ENCODE measurements at regions not wholly inside any gene's neighbourhood (a gene's known extent, or its start where the extent isn't known, plus 50 kb on each side); places are given as distances from the start of the nearest gene placed in this dataset.

GRCh38 chr14:87049950-87050349 is 943.0 kb downstream of the GALC start:
- peak; percentile 69 for DNase-seq
- peak; percentile 39 for TF ChIP-seq CTCF (IDR thresholded peaks at IDR 0.05; ENCODE audit: unreplicated experiment)
- H3K27me3 Mint-ChIP-seq (ENCODE audit: unreplicated experiment): no peaks in the 10 kb centered on the region
- intact Hi-C loops (cut with micrococcal nuclease; ENCODE audit: unreplicated experiment): no loop called here
- H3K4me3 Mint-ChIP-seq (ENCODE audit: low read depth, unreplicated experiment): no peak overlapping the region
- H3K27ac Mint-ChIP-seq (ENCODE audit: unreplicated experiment): no peak overlapping the region
- no TSS peak for BruUV-seq (replicated peaks)
- no peaks in the 10 kb centered on the region for H3K36me3 Mint-ChIP-seq (ENCODE audit: insufficient read depth, unreplicated experiment)
- peaks cover 3% of the 10 kb centered on the region for H3K4me1 Mint-ChIP-seq (ENCODE audit: low read depth, unreplicated experiment)
- H3K9me3 Mint-ChIP-seq (ENCODE audit: low read depth, unreplicated experiment): no peaks in the 10 kb centered on the region
- CTCF ChIA-PET: interaction anchor here (0.7 kb wide), 1 partner anchor 356 kb away, joined by 5 read pairs; no protein-coding TSS in a partner anchor

- H3K27ac Mint-ChIP-seq (ENCODE audit: unreplicated experiment): no peak overlapping the region
- TF ChIP-seq CTCF (IDR thresholded peaks at IDR 0.05; ENCODE audit: unreplicated experiment): no peak
- CTCF ChIA-PET: no interaction called here
- peaks cover 10% of the 10 kb centered on the region for H3K4me1 Mint-ChIP-seq (ENCODE audit: low read depth, unreplicated experiment)
- intact Hi-C loops (cut with micrococcal nuclease; ENCODE audit: unreplicated experiment): no loop called here
- no peaks in the 10 kb centered on the region for H3K27me3 Mint-ChIP-seq (ENCODE audit: unreplicated experiment)
- H3K9me3 Mint-ChIP-seq (ENCODE audit: low read depth, unreplicated experiment): no peaks in the 10 kb centered on the region
- H3K36me3 Mint-ChIP-seq (ENCODE audit: insufficient read depth, unreplicated experiment): no peaks in the 10 kb centered on the region
- no TSS peak for BruUV-seq (replicated peaks)
- DNase-seq: no peak
- no peak overlapping the region for H3K4me3 Mint-ChIP-seq (ENCODE audit: low read depth, unreplicated experiment)
Measured at GRCh38 chr14:87046960-87047359, 946.0 kb downstream of the GALC start.

- Mint-ChIP-seq H3K27ac (ENCODE audit: unreplicated experiment) (no peak overlapping the region), H3K4me1 (ENCODE audit: low read depth, unreplicated experiment) (peaks cover 10% of the 10 kb centered on the region), H3K4me3 (ENCODE audit: low read depth, unreplicated experiment) (no peak overlapping the region), H3K27me3 (ENCODE audit: unreplicated experiment) (no peaks in the 10 kb centered on the region), H3K36me3 (ENCODE audit: insufficient read depth, unreplicated experiment) (no peaks in the 10 kb centered on the region), H3K9me3 (ENCODE audit: low read depth, unreplicated experiment) (no peaks in the 10 kb centered on the region)
- intact Hi-C loops (cut with micrococcal nuclease; ENCODE audit: unreplicated experiment): no loop called here
- BruUV-seq (replicated peaks): no TSS peak
- no peak for DNase-seq
- CTCF ChIA-PET: no interaction called here
- TF ChIP-seq CTCF (IDR thresholded peaks at IDR 0.05; ENCODE audit: unreplicated experiment): no peak
Measured at GRCh38 chr14:87045956-87046355, 947.0 kb downstream of the GALC start.

- Mint-ChIP-seq H3K27me3 (ENCODE audit: unreplicated experiment) (no peaks in the 10 kb centered on the region), H3K9me3 (ENCODE audit: low read depth, unreplicated experiment) (no peaks in the 10 kb centered on the region), H3K4me3 (ENCODE audit: low read depth, unreplicated experiment) (no peak overlapping the region), H3K36me3 (ENCODE audit: insufficient read depth, unreplicated experiment) (no peaks in the 10 kb centered on the region), H3K4me1 (ENCODE audit: low read depth, unreplicated experiment) (peaks cover 10% of the 10 kb centered on the region), H3K27ac (ENCODE audit: unreplicated experiment) (no peak overlapping the region)
- CTCF ChIA-PET: no interaction called here
- intact Hi-C loops (cut with micrococcal nuclease; ENCODE audit: unreplicated experiment): no loop called here
- BruUV-seq (replicated peaks): no TSS peak
- DNase-seq: no peak
- TF ChIP-seq CTCF (IDR thresholded peaks at IDR 0.05; ENCODE audit: unreplicated experiment): no peak
Measured at GRCh38 chr14:87045246-87045645, 947.7 kb downstream of the GALC start.

All from Calu3 (cell line).